GM23338 (cell line): ENCODE measurements at regions not wholly inside any gene's neighbourhood (a gene's known extent, or its start where the extent isn't known, plus 50 kb on each side); places are given as distances from the start of the nearest gene placed in this dataset.

ENCODE experiments used
- ATAC-seq: fragments of 200-7000 bp; cut with Tn5 transposase; 3 replicates; pipeline ENCODE4 v1.9.1; 2020
- DNase-seq: peaks from one replicate; pipeline ENCODE4 v3.0.0-alpha.2; 2015; ENCODE audit warnings: low spot score
- H2AFZ ChIP-seq: fragments of 200-600 bp; sonication (generic); 2 replicates; pipeline ENCODE4 v1.8.0; 2016; ENCODE audit warnings: antibody characterized with exemption, mild to moderate bottlenecking, moderate library complexity
- H3F3A ChIP-seq: fragments of 200-600 bp; sonication (generic); replicated peaks from 2 replicates; pipeline ENCODE4 v1.8.0; 2017; ENCODE audit warnings: antibody characterized with exemption, mixed run types, low read depth
- H3K27ac ChIP-seq: fragments of 200-600 bp; sonication (generic); 2 replicates; pipeline ENCODE4 v1.6.1; 2016; ENCODE audit warnings: low read depth
- H3K27me3 ChIP-seq: fragments of 200-600 bp; sonication (generic); 2 replicates; pipeline ENCODE4 v1.8.0; 2016; ENCODE audit warnings: mild to moderate bottlenecking, mixed run types, moderate library complexity; ENCODE audit not compliant: insufficient read depth
- H3K36me3 ChIP-seq: fragments of 200-600 bp; sonication (generic); 2 replicates; pipeline ENCODE4 v1.8.0; 2016; ENCODE audit warnings: mild to moderate bottlenecking; ENCODE audit not compliant: insufficient read depth
- H3K4me1 ChIP-seq: fragments of 200-600 bp; sonication (generic); 2 replicates; pipeline ENCODE4 v1.8.0; 2016; ENCODE audit warnings: mild to moderate bottlenecking, moderate library complexity; ENCODE audit not compliant: insufficient read depth
- H3K4me2 ChIP-seq: fragments of 200-600 bp; sonication (generic); 2 replicates; pipeline ENCODE4 v1.7.1; 2017; ENCODE audit warnings: mixed run types
- H3K4me3 ChIP-seq: fragments of 200-600 bp; sonication (generic); 2 replicates; pipeline ENCODE4 v1.6.1; 2016; ENCODE audit warnings: mixed run types
- H3K79me2 ChIP-seq: fragments of 200-600 bp; sonication (generic); replicated peaks from 2 replicates; pipeline ENCODE4 v1.8.0; 2017; ENCODE audit warnings: mild to moderate bottlenecking; ENCODE audit not compliant: insufficient read depth
- H3K9me2 ChIP-seq: fragments of 200-600 bp; sonication (generic); 2 replicates; pipeline ENCODE4 v1.8.0; 2017; ENCODE audit not compliant: insufficient read depth
- H4K20me1 ChIP-seq: fragments of 200-600 bp; sonication (generic); replicated peaks from 2 replicates; pipeline ENCODE4 v1.8.0; 2017; ENCODE audit warnings: mild to moderate bottlenecking; ENCODE audit not compliant: insufficient read depth
- H3K27ac Mint-ChIP-seq: 2 replicates; pipeline ENCODE4 v1.8.0; 2020; ENCODE audit warnings: inconsistent platforms, mild to moderate bottlenecking, moderate library complexity, mixed read lengths
- H3K27me3 Mint-ChIP-seq: 3 replicates; pipeline ENCODE4 v1.8.0; 2022; ENCODE audit warnings: low read depth, mild to moderate bottlenecking, moderate library complexity, mixed read lengths, inconsistent platforms; ENCODE audit not compliant: insufficient read depth, poor library complexity
- H3K36me3 Mint-ChIP-seq: 3 replicates; pipeline ENCODE4 v1.8.0; 2021; ENCODE audit warnings: low read depth, mild to moderate bottlenecking, inconsistent platforms, moderate library complexity, mixed read lengths
- H3K4me1 Mint-ChIP-seq: 3 replicates; pipeline ENCODE4 v1.8.0; 2020; ENCODE audit warnings: mild to moderate bottlenecking, inconsistent platforms, mixed read lengths
- H3K4me3 Mint-ChIP-seq: 3 replicates; pipeline ENCODE4 v1.8.0; 2021; ENCODE audit warnings: moderate library complexity, mild to moderate bottlenecking, inconsistent platforms, mixed read lengths
- H3K9me3 Mint-ChIP-seq: 3 replicates; pipeline ENCODE4 v1.8.0; 2020; ENCODE audit warnings: moderate library complexity, mild to moderate bottlenecking, inconsistent platforms, mixed read lengths
- CREB1 ChIP-seq: fragments of 250-450 bp; sonication (Bioruptor Pico); IDR thresholded peaks from 2 replicates; pipeline ENCODE4 v1.5.0; 2020; ENCODE audit warnings: low read depth, mild to moderate bottlenecking, moderate library complexity
- CTCF ChIP-seq, 2 experiments: fragments of 200-600 bp in 1 of 2; sonication (generic) in 1 of 2; conservative IDR thresholded peaks; 2 replicates each; pipeline versions ENCODE4 v1.5.1 to v1.6.1; 2016 to 2017; ENCODE audit warnings: antibody characterized with exemption in 2 of 2, low read depth in 2 of 2, mild to moderate bottlenecking in 2 of 2, moderate library complexity in 1 of 2
- ETS1 ChIP-seq: IDR thresholded peaks from 2 replicates; pipeline ENCODE4 v1.6.1; 2016; ENCODE audit warnings: antibody characterized with exemption
- EZH2 ChIP-seq: fragments of 200-600 bp; sonication (generic); IDR thresholded peaks from one replicate; pipeline ENCODE4 v1.8.0; 2017; ENCODE audit warnings: antibody characterized with exemption, mild to moderate bottlenecking, low read depth; ENCODE audit not compliant: unreplicated experiment
- EZH2phosphoT487 ChIP-seq: fragments of 200-600 bp; sonication (generic); IDR thresholded peaks from one replicate; pipeline ENCODE4 v1.8.1; 2018; ENCODE audit warnings: antibody characterized with exemption; ENCODE audit not compliant: unreplicated experiment
- NANOG ChIP-seq: IDR thresholded peaks from 2 replicates; pipeline ENCODE4 v1.6.1; 2016; ENCODE audit warnings: antibody characterized with exemption, borderline replicate concordance
- POLR2AphosphoS5 ChIP-seq: IDR thresholded peaks from 2 replicates; pipeline ENCODE4 v1.6.1; 2016; ENCODE audit warnings: antibody characterized with exemption, low read depth
- REST ChIP-seq: IDR thresholded peaks from one replicate; pipeline ENCODE4 v1.6.1; 2018; ENCODE audit warnings: antibody characterized with exemption; ENCODE audit not compliant: unreplicated experiment
- STAT1 ChIP-seq: IDR thresholded peaks from one replicate; pipeline ENCODE4 v1.6.1; 2016; ENCODE audit warnings: antibody characterized with exemption; ENCODE audit not compliant: unreplicated experiment
- ZNF462 ChIP-seq: fragments of 250-450 bp; sonication (Bioruptor Pico); IDR thresholded peaks from 2 replicates; pipeline ENCODE4 v1.5.0; 2020; ENCODE audit warnings: mild to moderate bottlenecking, moderate library complexity

- TF ChIP-seq CTCF (conservative IDR thresholded peaks at IDR 0.05; ENCODE audit: low read depth in 2 of 2): no peak
- TF ChIP-seq EZH2phosphoT487: no peak
- TF ChIP-seq EZH2: no peak
- no peak for TF ChIP-seq NANOG
These were observed 96.2 kb upstream of the CYYR1 start (continued) for GRCh38 chr21:26669215-26669764.

- Mint-ChIP-seq H3K36me3 (peaks cover 23% of the 10 kb centered on the region; the same call in 2 of the 3 replicates), H3K9me3 (peaks cover 56% of the 10 kb centered on the region), H3K27ac (no peak overlapping the region), H3K27me3 (no peaks in the 10 kb centered on the region), H3K4me3 (no peak overlapping the region), H3K4me1 (no peaks in the 10 kb centered on the region)
- Histone ChIP-seq H3K27ac (no peak overlapping the region), H3K9me2 (0 out of 2 replicates have a peak, but pooled peaks cover 11% of the 10 kb centered on the region), H3K36me3 (peaks cover 11% of the 10 kb centered on the region; the same call in 1 of the 2 replicates), H3K4me1 (no peaks in the 10 kb centered on the region), H3F3A (no peaks in the 10 kb centered on the region), H3K27me3 (no peaks in the 10 kb centered on the region), H2AFZ (no peak overlapping the region), H3K4me2 (no peak overlapping the region), H3K79me2 (no peaks in the 10 kb centered on the region), H3K4me3 (no peak overlapping the region), H4K20me1 (no peaks in the 10 kb centered on the region)
- ATAC-seq (no peak), DNase-seq (no peak)
- TF ChIP-seq CTCF (conservative IDR thresholded peaks at IDR 0.05; ENCODE audit: low read depth in 2 of 2) (no peak), EZH2phosphoT487 (no peak), STAT1 (no peak), ZNF462 (CRISPR knock-in tag) (no peak), ETS1 (no peak), CREB1 (CRISPR knock-in tag) (no peak), REST (no peak), POLR2AphosphoS5 (no peak)
These were observed 86.7 kb upstream of the CYYR1 start for GRCh38 chr21:26659757-26660156.
